Osteocyte (in vitro differentiated cells): ENCODE measurements at regions not wholly inside any gene's neighbourhood (a gene's known extent, or its start where the extent isn't known, plus 50 kb on each side); places are given as distances from the start of the nearest gene placed in this dataset.
"Not testable (repeated sequence)": the region's sequence is repeated elsewhere in the genome, so short reads cannot be mapped to it uniquely, and the experiment has no call there.

ENCODE experiments used
- DNase-seq: peaks from one replicate; pipeline ENCODE4 v3.0.0; 2021; ENCODE audit warnings: mixed read lengths; ENCODE audit not compliant: unreplicated experiment; ENCODE audit errors: extremely low spot score
- H3K27ac Mint-ChIP-seq: one replicate; pipeline ENCODE4 v1.8.0; 2021; ENCODE audit warnings: mild to moderate bottlenecking, mixed read lengths; ENCODE audit not compliant: unreplicated experiment
- H3K27me3 Mint-ChIP-seq: one replicate; pipeline ENCODE4 v1.8.0; 2021; ENCODE audit warnings: mixed read lengths; ENCODE audit not compliant: unreplicated experiment
- H3K36me3 Mint-ChIP-seq: one replicate; pipeline ENCODE4 v1.8.0; 2021; ENCODE audit warnings: mixed read lengths; ENCODE audit not compliant: unreplicated experiment
- H3K4me1 Mint-ChIP-seq: one replicate; pipeline ENCODE4 v1.8.0; 2021; ENCODE audit warnings: mixed read lengths; ENCODE audit not compliant: unreplicated experiment
- H3K4me3 Mint-ChIP-seq: one replicate; pipeline ENCODE4 v1.8.0; 2021; ENCODE audit warnings: mild to moderate bottlenecking, moderate library complexity, mixed read lengths; ENCODE audit not compliant: unreplicated experiment
- H3K9me3 Mint-ChIP-seq: one replicate; pipeline ENCODE4 v1.8.0; 2021; ENCODE audit warnings: mixed read lengths; ENCODE audit not compliant: unreplicated experiment
- CTCF ChIP-seq: fragments of 200-600 bp; sonication (generic); IDR thresholded peaks from 2 replicates; pipeline ENCODE4 v1.5.0; 2021; ENCODE audit warnings: antibody characterized with exemption, mild to moderate bottlenecking, moderate library complexity

GRCh38 chr1:30460661-30461060 is 262.7 kb downstream of the MATN1 start:
- Mint-ChIP-seq H3K9me3 (peaks cover 11% of the 10 kb centered on the region), H3K27ac (no peak overlapping the region), H3K4me1 (no peaks in the 10 kb centered on the region), H3K27me3 (no peaks in the 10 kb centered on the region), H3K36me3 (no peaks in the 10 kb centered on the region), H3K4me3 (no peak overlapping the region)
- no peak for DNase-seq
- TF ChIP-seq CTCF, result no peak

GRCh38 chr1:30458730-30459485 is 264.5 kb downstream of the MATN1 start:
- not testable (repeated sequence) for H3K4me1 Mint-ChIP-seq, H3K9me3 Mint-ChIP-seq, H3K27me3 Mint-ChIP-seq, H3K36me3 Mint-ChIP-seq, H3K27ac Mint-ChIP-seq, H3K4me3 Mint-ChIP-seq
- peak; percentile 62 for DNase-seq

DNA sequence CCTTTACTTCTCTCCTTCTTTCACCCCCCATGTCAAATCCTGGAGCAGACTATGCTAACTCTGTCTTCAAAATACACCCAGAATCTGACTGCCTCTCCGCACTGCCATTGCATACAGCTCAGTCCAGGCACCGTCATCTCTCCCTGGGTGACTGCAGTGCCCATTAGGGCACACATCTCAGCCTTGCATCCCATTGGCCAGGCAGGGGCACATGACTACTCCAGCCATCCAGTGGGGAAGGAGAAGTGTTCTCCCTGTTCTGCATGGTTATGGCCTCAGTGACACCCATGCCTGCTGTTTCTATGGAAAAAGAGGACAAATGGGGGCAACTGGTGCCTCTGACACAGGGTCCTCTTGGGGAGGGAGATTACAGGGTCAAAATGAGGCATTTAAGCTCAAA is 270.5 kb downstream of the MATN1 start:
- no peaks in the 10 kb centered on the region for H3K4me1 Mint-ChIP-seq
- no peak overlapping the region for H3K27ac Mint-ChIP-seq
- no peak for TF ChIP-seq CTCF
- H3K27me3 Mint-ChIP-seq, result no peaks in the 10 kb centered on the region
- H3K4me3 Mint-ChIP-seq, result no peak overlapping the region
- H3K36me3 Mint-ChIP-seq, result no peaks in the 10 kb centered on the region
- H3K9me3 Mint-ChIP-seq, result peaks cover 14% of the 10 kb centered on the region
- DNase-seq, result no peak

GRCh38 chr1:30452170-30452569 is 271.2 kb downstream of the MATN1 start:
- Mint-ChIP-seq H3K36me3 (no peaks in the 10 kb centered on the region), H3K9me3 (peaks cover 14% of the 10 kb centered on the region), H3K4me3 (no peak overlapping the region), H3K27me3 (no peaks in the 10 kb centered on the region), H3K27ac (no peak overlapping the region), H3K4me1 (no peaks in the 10 kb centered on the region)
- no peak for DNase-seq
- TF ChIP-seq CTCF, result no peak

DNA sequence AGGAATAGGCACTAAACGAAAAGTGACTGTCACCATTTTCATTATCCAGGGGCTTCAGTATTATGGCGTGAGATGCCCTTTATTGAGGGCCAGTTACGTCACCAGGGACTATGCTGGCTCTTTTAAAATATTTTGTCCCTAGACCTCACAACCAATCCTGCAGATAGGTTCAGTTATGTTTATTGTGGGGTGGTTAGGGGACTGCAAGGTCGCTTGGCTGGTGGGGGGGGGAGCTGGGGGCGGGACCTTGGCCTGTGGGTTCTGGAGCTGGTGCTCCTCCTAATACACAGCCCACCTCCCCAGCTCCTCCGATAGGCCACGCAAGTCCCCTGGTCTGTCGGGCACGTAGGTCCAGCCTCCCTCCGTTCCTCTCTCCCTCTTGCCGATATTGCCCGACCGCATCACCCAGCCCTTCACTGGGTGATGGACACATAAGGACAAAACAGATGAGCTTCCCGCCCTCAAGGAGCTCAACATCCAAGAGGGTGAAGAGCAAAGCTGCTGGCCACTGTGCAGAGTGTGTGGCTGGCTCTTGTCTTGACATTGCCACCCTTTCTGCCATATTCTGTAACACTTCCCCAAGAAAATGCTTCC is 271.8 kb downstream of the MATN1 start:
- peak; percentile 74 for DNase-seq
- peaks cover 14% of the 10 kb centered on the region for H3K9me3 Mint-ChIP-seq
- no peak overlapping the region for H3K4me3 Mint-ChIP-seq
- H3K36me3 Mint-ChIP-seq, result no peaks in the 10 kb centered on the region
- H3K27me3 Mint-ChIP-seq, result no peaks in the 10 kb centered on the region
- no peak overlapping the region for H3K27ac Mint-ChIP-seq
- H3K4me1 Mint-ChIP-seq, result no peaks in the 10 kb centered on the region
- TF ChIP-seq CTCF, result no peak
